HepG2 (cell line): ENCODE measurements at regions not wholly inside any gene's neighbourhood (a gene's known extent, or its start where the extent isn't known, plus 50 kb on each side); places are given as distances from the start of the nearest gene placed in this dataset.

ENCODE experiments used
- ATAC-seq: fragments of 200-7000 bp; cut with Tn5 transposase; 3 replicates; pipeline ENCODE4 v1.9.1; 2020; ENCODE audit warnings: mild to moderate bottlenecking, moderate library complexity
- BruUV-seq: library from RNA; stranded (reverse); fragments of 400-500 nt; replicated peaks from 2 replicates; lab custom pipeline; 2021; lab: Mats Ljungman, UMichigan
- CTCF ChIA-PET: fragments of 300-600 bp; formaldehyde crosslinking; extraction: SDS; loops from one replicate; lab custom pipeline; 2021; ENCODE audit warnings: low total read pairs, inconsistent platforms, low intra/inter-chr PET ratio; lab: Yijun Ruan, JAX
- POLR2A ChIA-PET: fragments of 350-600 bp; sonication (Branson Sonifier 250); formaldehyde crosslinking; loops from one replicate; lab custom pipeline; 2020; ENCODE audit warnings: antibody characterized with exemption, inconsistent platforms; lab: Yijun Ruan, JAX
- DNase-seq: peaks from one replicate; pipeline ENCODE4 v3.0.0-alpha.2; 2015; ENCODE audit warnings: low spot score
- FAIRE-seq: peaks from 3 replicates; lab custom pipeline; 2011; peaks lifted over from hg19 to GRCh38; lab: Jason Lieb, UNC
- H2AFZ ChIP-seq: one replicate; pipeline ENCODE4 v1.6.1; 2011; ENCODE audit warnings: low read length, inconsistent platforms
- H3K27ac ChIP-seq: fragments of 300-600 bp; 3 replicates; pipeline ENCODE4 v1.8.0; 2011; ENCODE audit warnings: mixed run types, mild to moderate bottlenecking, mixed read lengths, low read length, inconsistent platforms; ENCODE audit not compliant: insufficient read depth; ENCODE audit errors: extremely low read length
- H3K27me3 ChIP-seq, 2 experiments: fragments of 200-600 bp in 1 of 2; 2 replicates in 1 of 2; 3 replicates in 1 of 2; pipeline versions ENCODE4 v1.6.0 to v1.8.0; 2011; ENCODE audit warnings: low read length in 2 of 2, mild to moderate bottlenecking in 2 of 2, moderate library complexity in 2 of 2, inconsistent platforms in 1 of 2; ENCODE audit not compliant: insufficient read depth in 2 of 2, control insufficient read depth in 1 of 2
- H3K36me3 ChIP-seq, 2 experiments: fragments of 200-600 bp in 1 of 2; replicated peaks in 1 of 2; 2 replicates in 1 of 2; 3 replicates in 1 of 2; pipeline versions ENCODE4 v1.5.1 to v1.8.0; 2011; ENCODE audit warnings: low read length in 2 of 2, inconsistent platforms in 1 of 2; ENCODE audit not compliant: insufficient read depth in 2 of 2, control insufficient read depth in 1 of 2
- H3K4me1 ChIP-seq: 2 replicates; pipeline ENCODE4 v1.5.1; 2012; ENCODE audit warnings: low read length, inconsistent platforms; ENCODE audit not compliant: insufficient read depth
- H3K4me2 ChIP-seq: 2 replicates; pipeline ENCODE4 v1.6.0; 2011; ENCODE audit warnings: low read depth, low read length, inconsistent platforms
- H3K4me3 ChIP-seq, 3 experiments: fragments of 200-600 bp in 1 of 3; sonication (generic), shearing (Covaris generic) in 1 of 3; replicated peaks in 1 of 3; 2 replicates each; pipeline ENCODE4 v1.5.1; 2011 to 2016; ENCODE audit warnings: low read length in 3 of 3, inconsistent platforms in 2 of 3, low read depth in 2 of 3, mild to moderate bottlenecking in 2 of 3, control low read depth in 1 of 3, mixed read lengths in 1 of 3; ENCODE audit not compliant: insufficient read depth in 1 of 3
- H3K79me2 ChIP-seq: one replicate; pipeline ENCODE4 v1.6.1; 2011; ENCODE audit warnings: low read length, inconsistent platforms; ENCODE audit not compliant: insufficient read depth
- H3K9ac ChIP-seq: 2 replicates; pipeline ENCODE4 v1.6.0; 2011; ENCODE audit warnings: mild to moderate bottlenecking, low read depth, low read length, inconsistent platforms; ENCODE audit not compliant: insufficient read depth
- H3K9me3 ChIP-seq: 2 replicates; pipeline ENCODE4 v1.5.1; 2012; ENCODE audit warnings: mild to moderate bottlenecking, low read length
- H4K20me1 ChIP-seq: 2 replicates; pipeline ENCODE4 v1.6.0; 2011; ENCODE audit warnings: inconsistent platforms, mild to moderate bottlenecking, low read length, moderate library complexity; ENCODE audit not compliant: insufficient read depth
- EHMT2 ChIP-seq: fragments of 200-600 bp; sonication (generic); IDR thresholded peaks from 2 replicates; pipeline ENCODE4 v1.7.0; 2017; ENCODE audit warnings: antibody characterized with exemption, low read depth, low read length, borderline replicate concordance
- ELF3 ChIP-seq: IDR thresholded peaks from 2 replicates; pipeline ENCODE4 v1.6.1; 2016; ENCODE audit warnings: missing genetic modification reagents, missing compliant biosample characterization
- FLYWCH1 ChIP-seq: sonication (generic); formaldehyde crosslinking; IDR thresholded peaks from 2 replicates; pipeline ENCODE4 v1.8.1; 2023; ENCODE audit warnings: mild to moderate bottlenecking, missing genetic modification reagents
- FOXM1 ChIP-seq: sonication (generic); formaldehyde crosslinking; IDR thresholded peaks from 2 replicates; pipeline ENCODE4 v1.5.0; 2020; ENCODE audit warnings: missing genetic modification reagents
- GATAD2A ChIP-seq: IDR thresholded peaks from 2 replicates; pipeline ENCODE4 v1.6.1; 2016
- HHEX ChIP-seq: IDR thresholded peaks from 2 replicates; pipeline ENCODE4 v1.6.1; 2016; ENCODE audit warnings: control low read depth
- HMGA1 ChIP-seq: sonication (generic); formaldehyde crosslinking; conservative IDR thresholded peaks from 2 replicates; pipeline ENCODE4 v1.4.0; 2020; ENCODE audit warnings: missing genetic modification reagents
- NR2F1 ChIP-seq, 2 experiments: fragments of 450-650 bp in 1 of 2; formaldehyde crosslinking in 1 of 2; IDR thresholded peaks; 2 replicates each; pipeline versions ENCODE4 v1.5.0 to v1.6.1; 2016 to 2020; ENCODE audit warnings: mild to moderate bottlenecking in 1 of 2, missing compliant biosample characterization in 1 of 2, missing genetic modification reagents in 1 of 2, moderate library complexity in 1 of 2
- RAD21 ChIP-seq: fragments of 450-650 bp; formaldehyde crosslinking; IDR thresholded peaks from 2 replicates; pipeline ENCODE4 v1.5.0; 2020; ENCODE audit warnings: mild to moderate bottlenecking
- RXRB ChIP-seq: IDR thresholded peaks from 2 replicates; pipeline ENCODE4 v1.6.1; 2016; ENCODE audit warnings: borderline replicate concordance, missing genetic modification reagents, missing compliant biosample characterization
- SP5 ChIP-seq: IDR thresholded peaks from 2 replicates; pipeline ENCODE4 v1.6.1; 2016; ENCODE audit warnings: low read depth, borderline replicate concordance
- TCF7L2 ChIP-seq: IDR thresholded peaks from 2 replicates; pipeline ENCODE4 v1.6.1; 2011; ENCODE audit warnings: mild to moderate bottlenecking, low read depth, low read length, moderate library complexity
- ZNF180 ChIP-seq: sonication (generic); formaldehyde crosslinking; IDR thresholded peaks from 2 replicates; pipeline ENCODE4 v1.4.0; 2020; ENCODE audit warnings: low read depth, missing genetic modification reagents, borderline replicate concordance
- ZNF20 ChIP-seq: sonication (generic); formaldehyde crosslinking; IDR thresholded peaks from 2 replicates; pipeline ENCODE4 v1.4.0; 2020; ENCODE audit warnings: mild to moderate bottlenecking, moderate library complexity, missing genetic modification reagents
- ZNF33A ChIP-seq: sonication (generic); formaldehyde crosslinking; IDR thresholded peaks from 2 replicates; pipeline ENCODE4 v1.5.1; 2020; ENCODE audit warnings: missing genetic modification reagents, mild to moderate bottlenecking, moderate library complexity, borderline replicate concordance
- ZNF562 ChIP-seq: sonication (generic); formaldehyde crosslinking; IDR thresholded peaks from 2 replicates; pipeline ENCODE4 v1.8.0; 2022; ENCODE audit warnings: missing genetic modification reagents, borderline replicate concordance
- ZNF768 ChIP-seq: sonication (generic); formaldehyde crosslinking; IDR thresholded peaks from 2 replicates; pipeline ENCODE4 v1.4.0; 2020; ENCODE audit warnings: missing genetic modification reagents
- ZNF790 ChIP-seq: sonication (generic); formaldehyde crosslinking; IDR thresholded peaks from 2 replicates; pipeline ENCODE4 v1.8.0; 2022; ENCODE audit warnings: missing genetic modification reagents, mild to moderate bottlenecking, borderline replicate concordance
- ZSCAN29 ChIP-seq: sonication (generic); formaldehyde crosslinking; conservative IDR thresholded peaks from 2 replicates; pipeline ENCODE4 v1.4.0; 2020; ENCODE audit warnings: mild to moderate bottlenecking, missing genetic modification reagents
- WGBS: methylation state at CpG from one replicate; pipeline ENCODE4 v1.1.6; 2017; ENCODE audit warnings: low lambda C conversion rate; 5-methylcytosine and 5-hydroxymethylcytosine counted together
- in situ Hi-C: cut with HindIII; loops from 2 replicates; pipeline ENCODE4 v1.10.0; 2017; ENCODE audit warnings: low pct_unique_long_range_greater_than_20kb; ENCODE audit not compliant: extremely low pct_ligation_motif_present
- intact Hi-C: fragments of 100-400 bp; cut with micrococcal nuclease; formaldehyde crosslinking; loops from one replicate; pipeline ENCODE4 v1.10.0; 2022; ENCODE audit not compliant: unreplicated experiment

DNA sequence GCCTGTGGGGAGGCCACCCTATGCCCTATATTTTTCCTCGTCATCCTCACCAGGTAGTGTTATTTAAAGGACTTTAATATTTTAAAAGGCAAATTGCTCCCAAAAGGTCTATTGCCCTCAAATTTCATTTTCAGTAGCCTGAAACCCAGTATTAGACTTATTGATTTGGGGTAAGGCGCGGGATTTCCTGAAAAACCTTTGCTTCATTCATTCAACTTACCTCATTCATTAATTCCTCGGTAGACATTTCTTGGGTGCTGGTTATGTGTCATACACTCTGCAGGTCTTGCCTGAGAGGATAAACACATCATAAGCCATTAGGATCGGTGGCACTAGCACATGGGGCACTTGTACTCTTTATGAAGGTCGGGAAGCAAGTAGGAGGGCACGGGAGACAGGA, 99.2 kb downstream of the ARF6 start:
- H3K36me3 ChIP-seq = no peaks in the 10 kb centered on the region
- no peak overlapping the region for H2AFZ ChIP-seq
- in situ Hi-C loops = no loop called here
- DNase-seq (no peak), FAIRE-seq (no peak), ATAC-seq (no peak)
- no peaks in the 10 kb centered on the region for H3K27me3 ChIP-seq
- TF ChIP-seq FLYWCH1 (CRISPR knock-in tag) (no peak), HMGA1 (no peak), ZNF20 (no peak), ZSCAN29 (CRISPR knock-in tag) (no peak), ELF3 (CRISPR knock-in tag) (no peak), GATAD2A (CRISPR knock-in tag) (no peak), FOXM1 (CRISPR knock-in tag) (no peak), ZNF33A (CRISPR knock-in tag) (no peak), EHMT2 (no peak), ZNF768 (CRISPR knock-in tag) (no peak), NR2F1 (CRISPR knock-in tag; IDR thresholded peaks at IDR 0.05) (no peak), ZNF180 (CRISPR knock-in tag) (no peak), ZNF790 (CRISPR knock-in tag) (no peak), TCF7L2 (no peak), HHEX (CRISPR knock-in tag) (no peak), SP5 (CRISPR knock-in tag) (no peak), RXRB (CRISPR knock-in tag) (no peak), RAD21 (CRISPR knock-in tag) (no peak), ZNF562 (no peak)
- H3K4me2 ChIP-seq = no peak overlapping the region
- no peak overlapping the region for H3K9ac ChIP-seq
- intact Hi-C loops = no loop called here
- H3K4me3 ChIP-seq = no peak overlapping the region
- no TSS peak for BruUV-seq
- WGBS = 96% methylated on average over 7 of the region's 7 CpGs
- H3K9me3 ChIP-seq = no peaks in the 10 kb centered on the region
- no peak overlapping the region for H3K27ac ChIP-seq
- CTCF ChIA-PET = no interaction called here
- no peaks in the 10 kb centered on the region for H3K79me2 ChIP-seq
- no peaks in the 10 kb centered on the region for H4K20me1 ChIP-seq
- H3K4me1 ChIP-seq = peaks cover 87% of the 10 kb centered on the region
- POLR2A ChIA-PET = interaction anchor here (1.3 to 2.9 kb wide), 5 partner anchors 8 to 19 kb away, joined by 5 to 14 read pairs (median 12); no protein-coding TSS in a partner anchor
